ENCODE measurements at regions not wholly inside any gene's neighbourhood (a gene's known extent, or its start where the extent isn't known, plus 50 kb on each side); places are given as distances from the start of the nearest gene placed in this dataset.

- TF ChIP-seq CTCF (IDR thresholded peaks at IDR 0.05) (no peak), MAX (IDR thresholded peaks at IDR 0.05) (no peak), HDAC2 (IDR thresholded peaks at IDR 0.05) (no peak), E2F6 (IDR thresholded peaks at IDR 0.05; ENCODE audit: borderline replicate concordance, low read depth) (no peak), ZSCAN20 (CRISPR knock-in tag; IDR thresholded peaks at IDR 0.05) (no peak), REST (IDR thresholded peaks at IDR 0.05) (no peak), HMGXB4 (CRISPR knock-in tag; IDR thresholded peaks at IDR 0.05; ENCODE audit: borderline replicate concordance) (no peak), POLR2A (IDR thresholded peaks at IDR 0.05; ENCODE audit: low read length) (no peak), CBX8 (IDR thresholded peaks at IDR 0.05) (no peak), MAZ (IDR thresholded peaks at IDR 0.05; ENCODE audit: borderline replicate concordance, low read depth, low read length) (no peak), MAFK (IDR thresholded peaks at IDR 0.05; ENCODE audit: partially characterized antibody) (no peak)
Observed at GRCh38 chr22:34306361-34306760, 386.1 kb upstream of the LARGE1 start.
